CD4-positive, alpha-beta T cell treated with Interleukin-4 for 1 hour (primary cell): ENCODE measurements at regions not wholly inside any gene's neighbourhood (a gene's known extent, or its start where the extent isn't known, plus 50 kb on each side); places are given as distances from the start of the nearest gene placed in this dataset.
"Not testable (repeated sequence)": the region's sequence is repeated elsewhere in the genome, so short reads cannot be mapped to it uniquely, and the experiment has no call there.

Source experiments
- DNase-seq, 2 donors: peaks; one replicate each; pipeline ENCODE4 v3.0.0-alpha.2; 2020 to 2022

- no peak for DNase-seq
Observed at GRCh38 chr5:103425686-103426454, 136.7 kb downstream of the NUDT12 start.

- DNase-seq, result no peak
Observed at GRCh38 chr5:103424453-103425205, 138.0 kb downstream of the NUDT12 start.

GRCh38 chr5:103424026-103424425 lies 138.6 kb downstream of the NUDT12 start:
- no peak for DNase-seq

GRCh38 chr5:103422756-103423155 lies 139.8 kb downstream of the NUDT12 start:
- no peak for DNase-seq

- DNase-seq, result no peak
Observed at GRCh38 chr5:103414604-103415003, 148.0 kb downstream of the NUDT12 start.

GRCh38 chr5:103411711-103412110 lies 150.9 kb downstream of the NUDT12 start:
- no peak for DNase-seq

- no peak for DNase-seq
Observed at GRCh38 chr5:103410172-103410571, 151.6 kb downstream of the MACIR start.

GRCh38 chr5:103409013-103409670 lies 150.6 kb downstream of the MACIR start:
- no peak for DNase-seq

- DNase-seq, result no peak
Observed at GRCh38 chr5:103408408-103408807, 149.8 kb downstream of the MACIR start.

- no peak for DNase-seq
Observed at GRCh38 chr5:103407402-103407801, 148.8 kb downstream of the MACIR start.

- no peak for DNase-seq
Observed at GRCh38 chr5:103404483-103404882, 145.9 kb downstream of the MACIR start.

- DNase-seq, result no peak
Observed at GRCh38 chr5:103402851-103403250, 144.3 kb downstream of the MACIR start.

GRCh38 chr5:103397739-103398581 lies 139.4 kb downstream of the MACIR start:
- no peak for DNase-seq

- DNase-seq, result no peak
Observed at GRCh38 chr5:103394676-103395075, 136.1 kb downstream of the MACIR start.

- DNase-seq, result no peak
Observed at GRCh38 chr5:103393101-103393754, 134.7 kb downstream of the MACIR start.

GRCh38 chr5:103391659-103392058 lies 133.1 kb downstream of the MACIR start:
- no peak for DNase-seq

GRCh38 chr5:103389846-103390245 lies 131.3 kb downstream of the MACIR start:
- no peak for DNase-seq

- DNase-seq, result no peak
Observed at GRCh38 chr5:103389357-103389756, 130.8 kb downstream of the MACIR start.

GRCh38 chr5:103385722-103386121 lies 127.2 kb downstream of the MACIR start:
- no peak for DNase-seq

- DNase-seq, result not testable (repeated sequence)
Observed at GRCh38 chr5:103377638-103378037, 119.1 kb downstream of the MACIR start.

GRCh38 chr5:103375863-103376591 lies 117.5 kb downstream of the MACIR start:
- DNase-seq, result no peak

- DNase-seq, result no peak
Observed at GRCh38 chr5:103375350-103375749, 116.8 kb downstream of the MACIR start.
